Esophagus squamous epithelium (tissue), 5 donors: ENCODE measurements at regions not wholly inside any gene's neighbourhood (a gene's known extent, or its start where the extent isn't known, plus 50 kb on each side); places are given as distances from the start of the nearest gene placed in this dataset.

Experiments used
- DNase-seq: peaks from one replicate; lab custom pipeline; 2025; lab: John Stamatoyannopoulos, UW
- H3K27ac ChIP-seq, 4 donors: fragments of 200-600 bp; sonication (generic); one replicate each; pipeline ENCODE4 v1.5.1; 2016 to 2019; ENCODE audit warnings: mild to moderate bottlenecking in 1 of 4
- H3K27me3 ChIP-seq, 4 donors: fragments of 200-600 bp; sonication (generic); 1 replicate in 3 of 4; 2 replicates in 1 of 4; pipeline versions ENCODE4 v1.5.1 to v1.6.0; 2017 to 2021; ENCODE audit warnings: antibody characterized with exemption in 1 of 4
- H3K36me3 ChIP-seq, 3 donors: fragments of 200-600 bp; sonication (generic); one replicate each; pipeline ENCODE4 v1.5.1; 2016 to 2019
- H3K4me1 ChIP-seq, 3 donors: fragments of 200-600 bp; sonication (generic); one replicate each; pipeline ENCODE4 v1.5.1; 2017 to 2019
- H3K4me3 ChIP-seq, 4 donors: fragments of 200-600 bp; sonication (generic); 1 replicate in 3 of 4; 2 replicates in 1 of 4; pipeline ENCODE4 v1.5.1; 2016 to 2019; ENCODE audit warnings: mild to moderate bottlenecking in 2 of 4, moderate library complexity in 1 of 4
- H3K9me3 ChIP-seq, 3 donors: fragments of 200-600 bp; sonication (generic); one replicate each; pipeline ENCODE4 v1.5.1; 2016 to 2019
- CTCF ChIP-seq, 6 experiments: fragments of 450-650 bp in 4 of 6; fragments of 200-600 bp in 2 of 6; sonication (generic) in 2 of 6; IDR thresholded peaks; one replicate each; pipeline ENCODE4 v1.5.1; 2016 to 2019; ENCODE audit warnings: antibody characterized with exemption in 6 of 6, mild to moderate bottlenecking in 4 of 6, moderate library complexity in 4 of 6
- POLR2A ChIP-seq, 4 donors: fragments of 450-650 bp; IDR thresholded peaks; one replicate each; pipeline ENCODE4 v1.6.1; 2017; ENCODE audit warnings: antibody characterized with exemption in 4 of 4, mild to moderate bottlenecking in 4 of 4, moderate library complexity in 3 of 4
- WGBS, 2 donors: methylation state at CpG; one replicate each; pipeline ENCODE4 v1.1.5; 2018; 5-methylcytosine and 5-hydroxymethylcytosine counted together
- intact Hi-C: fragments of 100-400 bp; cut with DNase I; formaldehyde crosslinking; loops from one replicate; pipeline ENCODE4 v1.15.0; 2022
- donor health status: DM: yes; HTN: yes; CAD: no.

GRCh38 chr1:75984781-75985180, 52.6 kb upstream of the ASB17 start:
- 0 to 100% methylated on average over 1 of the region's 3 CpGs for WGBS, 2 donors
- no peaks in the 10 kb centered on the region for H3K4me1 ChIP-seq
- no peak overlapping the region for H3K27ac ChIP-seq
- peaks cover 0 to 12% (median 0%) of the 10 kb centered on the region in 4 donors for H3K27me3 ChIP-seq
- TF ChIP-seq CTCF (IDR thresholded peaks at IDR 0.05) = no peak
- no peak for TF ChIP-seq POLR2A (IDR thresholded peaks at IDR 0.05)
- DNase-seq = no peak
- H3K9me3 ChIP-seq = no peaks in the 10 kb centered on the region
- H3K36me3 ChIP-seq = no peaks in the 10 kb centered on the region
- intact Hi-C loops = no loop called here
- H3K4me3 ChIP-seq = no peak overlapping the region

GRCh38 chr1:75985827-75986226, 53.6 kb upstream of the ASB17 start:
- intact Hi-C loops = no loop called here
- Histone ChIP-seq H3K27ac (no peak overlapping the region), H3K36me3 (no peaks in the 10 kb centered on the region), H3K9me3 (no peaks in the 10 kb centered on the region), H3K4me3 (no peak overlapping the region), H3K27me3 (peaks cover 0 to 13% (median 0%) of the 10 kb centered on the region in 4 donors), H3K4me1 (no peaks in the 10 kb centered on the region)
- TF ChIP-seq CTCF (IDR thresholded peaks at IDR 0.05) (no peak), POLR2A (IDR thresholded peaks at IDR 0.05) (no peak)
- no peak for DNase-seq
- whole genome bisulfite sequencing, 2 donors = 43 to 50% methylated on average over 4 of the region's 4 CpGs

- Histone ChIP-seq H3K27me3 (peaks cover 0 to 13% (median 0%) of the 10 kb centered on the region in 4 donors), H3K36me3 (no peaks in the 10 kb centered on the region), H3K27ac (no peak overlapping the region), H3K4me1 (no peaks in the 10 kb centered on the region), H3K4me3 (no peak overlapping the region), H3K9me3 (no peaks in the 10 kb centered on the region)
- TF ChIP-seq CTCF (IDR thresholded peaks at IDR 0.05) = no peak
- TF ChIP-seq POLR2A (IDR thresholded peaks at IDR 0.05) = no peak
- DNase-seq = no peak
- intact Hi-C loops = no loop called here
These were observed 54.3 kb upstream of the ASB17 start for GRCh38 chr1:75986478-75986877.

DNA sequence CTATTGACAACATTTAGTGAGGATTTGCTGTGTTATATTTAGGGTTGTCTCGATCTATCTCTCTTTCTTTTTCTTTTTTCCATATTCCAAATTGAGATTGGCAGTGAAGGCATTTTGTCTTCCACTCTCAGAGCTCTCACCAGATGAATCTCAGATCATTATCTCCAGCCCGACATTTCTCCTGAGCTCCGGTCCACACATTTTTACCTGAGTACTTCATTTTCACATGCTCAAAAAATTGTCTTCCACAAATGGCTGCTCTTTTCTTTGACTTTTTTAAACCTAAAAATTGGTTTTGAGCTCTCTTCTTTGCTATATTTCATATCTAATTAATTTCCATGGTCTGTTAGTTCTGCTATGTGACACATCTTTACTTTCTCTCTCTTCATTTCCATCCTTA, 56.9 kb upstream of the ASB17 start:
- DNase-seq = no peak
- no peaks in the 10 kb centered on the region for H3K4me1 ChIP-seq
- intact Hi-C loops = no loop called here
- WGBS, 2 donors = 78 to 84% methylated on average over 3 of the region's 3 CpGs
- no peak overlapping the region for H3K27ac ChIP-seq
- no peaks in the 10 kb centered on the region for H3K36me3 ChIP-seq
- no peaks in the 10 kb centered on the region for H3K9me3 ChIP-seq
- peaks cover 0 to 13% (median 0%) of the 10 kb centered on the region in 4 donors for H3K27me3 ChIP-seq
- TF ChIP-seq CTCF (IDR thresholded peaks at IDR 0.05) = no peak
- no peak for TF ChIP-seq POLR2A (IDR thresholded peaks at IDR 0.05)
- no peak overlapping the region for H3K4me3 ChIP-seq

GRCh38 chr1:75990686-75991085, 58.5 kb upstream of the ASB17 start:
- no peak overlapping the region for H3K4me3 ChIP-seq
- intact Hi-C loops = no loop called here
- H3K27me3 ChIP-seq = peaks cover 0 to 13% (median 0%) of the 10 kb centered on the region in 4 donors
- DNase-seq = no peak
- TF ChIP-seq POLR2A (IDR thresholded peaks at IDR 0.05) (no peak), CTCF (IDR thresholded peaks at IDR 0.05) (no peak)
- no peaks in the 10 kb centered on the region for H3K9me3 ChIP-seq
- 58 to 68% methylated on average over 3 of the region's 3 CpGs for WGBS, 2 donors
- H3K27ac ChIP-seq = no peak overlapping the region
- no peaks in the 10 kb centered on the region for H3K4me1 ChIP-seq
- no peaks in the 10 kb centered on the region for H3K36me3 ChIP-seq
